ENCODE measurements at regions not wholly inside any gene's neighbourhood (a gene's known extent, or its start where the extent isn't known, plus 50 kb on each side); places are given as distances from the start of the nearest gene placed in this dataset.
"Not testable (repeated sequence)": the region's sequence is repeated elsewhere in the genome, so short reads cannot be mapped to it uniquely, and the experiment has no call there.

DNA sequence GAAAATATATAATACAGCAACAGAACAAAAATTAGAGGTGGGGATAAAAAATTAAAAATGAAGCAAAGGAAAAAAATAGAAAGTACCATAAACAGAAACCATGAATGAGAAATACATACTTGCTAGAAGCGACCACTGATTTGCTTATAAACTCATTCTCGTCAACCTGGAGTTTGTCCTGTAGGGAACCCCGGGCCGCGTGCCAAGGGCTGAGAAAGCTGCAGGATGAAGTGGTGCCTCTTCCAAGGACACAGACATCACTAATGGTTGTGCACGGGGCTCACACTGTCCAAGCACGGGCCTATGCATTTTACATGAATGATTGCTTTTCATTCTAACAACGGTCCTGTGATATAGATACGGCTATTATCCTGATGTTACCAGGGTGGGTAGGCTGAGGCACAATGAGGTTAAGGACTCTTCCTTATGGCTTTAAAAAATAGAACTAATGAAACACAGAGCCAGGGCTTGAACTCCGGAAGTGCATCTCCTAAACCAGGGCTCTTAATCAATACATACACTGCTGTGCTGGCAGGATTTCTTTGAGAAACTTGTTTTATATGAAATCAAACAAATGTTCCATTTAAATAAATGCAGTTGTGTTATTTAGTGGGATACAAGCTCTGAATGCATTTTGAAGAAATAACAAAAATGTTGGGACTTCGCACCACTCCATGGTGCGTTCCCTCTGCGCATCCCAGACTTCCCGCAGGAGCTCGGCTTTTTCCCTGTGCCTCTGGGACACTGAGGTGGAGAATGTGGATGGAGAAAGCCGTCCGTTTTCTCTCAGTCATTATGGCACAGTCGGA lies 113.9 kb upstream of the PHACTR3 start:
- H3K27ac ChIP-seq (ENCODE audit: insufficient read length, low read depth, low read length); H3K9me3 ChIP-seq (ENCODE audit: control insufficient read depth, low read depth, low read length); H2AFZ ChIP-seq (ENCODE audit: low read length); H2BK120ac ChIP-seq (ENCODE audit: low read depth, low read length, poor library complexity, severe bottlenecking); H3K27ac Mint-ChIP-seq; H3K14ac ChIP-seq (ENCODE audit: insufficient read depth, low read length); H2BK5ac ChIP-seq (ENCODE audit: insufficient read length, low read length); H3K18ac ChIP-seq (ENCODE audit: insufficient read length, low read depth, low read length); H4K8ac ChIP-seq (replicated peaks; ENCODE audit: insufficient read length, low read depth, low read length); H3K36me3 Mint-ChIP-seq (ENCODE audit: insufficient read depth in 1 of 3, low read depth in 3 of 3); H3K79me2 ChIP-seq (ENCODE audit: insufficient read depth, low read length); H3K23ac ChIP-seq (ENCODE audit: insufficient read length, low read depth, low read length); H2BK12ac ChIP-seq (ENCODE audit: insufficient read length, low read depth, low read length); H2AK5ac ChIP-seq (ENCODE audit: insufficient read length, low read length); H2BK15ac ChIP-seq (ENCODE audit: low read depth, low read length); H3K4me2 ChIP-seq (ENCODE audit: insufficient read depth, insufficient read length, low read length); H2BK20ac ChIP-seq (ENCODE audit: low read depth, low read length, poor library complexity, severe bottlenecking); H3K79me1 ChIP-seq (ENCODE audit: insufficient read depth, low read depth, low read length, poor library complexity, severe bottlenecking); H4K5ac ChIP-seq (ENCODE audit: insufficient read length, low read depth, low read length); H3K4me1 Mint-ChIP-seq; H3K27me3 ChIP-seq (ENCODE audit: insufficient read depth, low read length); H3K4me1 ChIP-seq (ENCODE audit: insufficient read depth, low read length); H3K4me3 Mint-ChIP-seq; H3K9ac ChIP-seq (ENCODE audit: extremely low read depth, insufficient read length, low read length); H3K9me3 Mint-ChIP-seq; H3K56ac ChIP-seq (ENCODE audit: insufficient read length, low read depth, low read length); H4K91ac ChIP-seq (ENCODE audit: insufficient read length, low read depth, low read length); H3K4ac ChIP-seq (ENCODE audit: low read depth, low read length); H3K23me2 ChIP-seq (ENCODE audit: insufficient read length, low read depth, low read length, poor library complexity, severe bottlenecking); DNase-seq; H4K20me1 ChIP-seq (ENCODE audit: control insufficient read depth, insufficient read depth, insufficient read length); H3T11ph ChIP-seq (ENCODE audit: low read length): not testable (repeated sequence)
- peaks cover 13% of the 10 kb centered on the region for H3K27me3 Mint-ChIP-seq (ENCODE audit: low read depth)
- WGBS (ENCODE audit: extremely low coverage, insufficient read length, low lambda C conversion rate) = no CpG with 5 or more reads among the region's 18 CpGs

Data from H9 (cell line).